A673 (cell line): ENCODE measurements at regions not wholly inside any gene's neighbourhood (a gene's known extent, or its start where the extent isn't known, plus 50 kb on each side); places are given as distances from the start of the nearest gene placed in this dataset.
A peak's percentile ranks its signal among the peaks of the same experiment; 100 is the strongest.

Experiments
- BruUV-seq: library from RNA; stranded (reverse); fragments of 400-500 nt; replicated peaks from 2 replicates; lab custom pipeline; 2021; lab: Mats Ljungman, UMichigan
- CTCF ChIA-PET: fragments of 300-600 bp; sonication (Branson Sonifier 250); formaldehyde crosslinking; loops from one replicate; lab custom pipeline; 2022; ENCODE audit warnings: antibody characterized with exemption; lab: Charles Lee
- POLR2A ChIA-PET: fragments of 300-600 bp; sonication (Branson Sonifier 250); formaldehyde crosslinking; loops from one replicate; lab custom pipeline; 2022; ENCODE audit warnings: antibody characterized with exemption; ENCODE audit not compliant: low non-redundant PET; lab: Charles Lee
- DNase-seq: peaks from one replicate; pipeline ENCODE4 v3.0.0-alpha.2; 2015; ENCODE audit warnings: low spot score
- H3K27ac ChIP-seq: fragments of 200-600 bp; sonication (generic); 2 replicates; pipeline ENCODE4 v1.5.1; 2016; ENCODE audit warnings: mixed run types, low read depth, mild to moderate bottlenecking, mixed read lengths, antibody characterized with exemption, low read length; ENCODE audit not compliant: poor library complexity, severe bottlenecking
- H3K27me3 ChIP-seq: fragments of 200-600 bp; sonication (generic); replicated peaks from 2 replicates; pipeline ENCODE4 v1.6.1; 2017; ENCODE audit warnings: mixed run types, low read depth, mild to moderate bottlenecking, mixed read lengths, antibody characterized with exemption, low read length; ENCODE audit not compliant: insufficient read depth, poor library complexity
- H3K36me3 ChIP-seq: fragments of 200-600 bp; sonication (generic); 2 replicates; pipeline ENCODE4 v1.6.1; 2016; ENCODE audit warnings: mixed run types, mild to moderate bottlenecking, mixed read lengths, antibody characterized with exemption, low read length; ENCODE audit not compliant: insufficient read depth, poor library complexity, severe bottlenecking
- H3K4me1 ChIP-seq: fragments of 200-600 bp; sonication (generic); 2 replicates; pipeline ENCODE4 v1.6.1; 2017; ENCODE audit warnings: mixed run types, mild to moderate bottlenecking, mixed read lengths, antibody characterized with exemption, low read length; ENCODE audit not compliant: insufficient read depth, poor library complexity, severe bottlenecking
- H3K4me3 ChIP-seq: fragments of 200-600 bp; sonication (generic); 2 replicates; pipeline ENCODE4 v1.5.1; 2016; ENCODE audit warnings: low read depth, mixed run types, mild to moderate bottlenecking, mixed read lengths, low read length; ENCODE audit not compliant: poor library complexity, severe bottlenecking
- H3K9me3 ChIP-seq: fragments of 200-600 bp; sonication (generic); 2 replicates; pipeline ENCODE4 v1.6.1; 2016; ENCODE audit warnings: mixed run types, low read depth, mild to moderate bottlenecking, mixed read lengths, antibody characterized with exemption, low read length; ENCODE audit not compliant: poor library complexity, severe bottlenecking
- CTCF ChIP-seq: fragments of 300-800, 200-600 bp; sonication (generic); conservative IDR thresholded peaks from 2 replicates; pipeline ENCODE4 v1.5.1; 2017; ENCODE audit warnings: low read depth, mild to moderate bottlenecking, antibody characterized with exemption, low read length, moderate library complexity, mixed read lengths
- EZH2 ChIP-seq: fragments of 200-600 bp; sonication (generic); IDR thresholded peaks from 2 replicates; pipeline ENCODE4 v1.6.1; 2017; ENCODE audit warnings: borderline replicate concordance, low read depth, mild to moderate bottlenecking, mixed read lengths, antibody characterized with exemption, low read length; ENCODE audit not compliant: poor library complexity, severe bottlenecking
- intact Hi-C: fragments of 100-400 bp; cut with micrococcal nuclease; formaldehyde crosslinking; loops from one replicate; pipeline ENCODE4 v1.10.0; 2022; ENCODE audit not compliant: unreplicated experiment

GRCh38 chr9:105900123-105900522 is 205.8 kb downstream of the TMEM38B start:
- POLR2A ChIA-PET, result no interaction called here
- Histone ChIP-seq H3K27ac (no peak overlapping the region), H3K4me3 (no peak overlapping the region), H3K36me3 (no peaks in the 10 kb centered on the region), H3K9me3 (no peaks in the 10 kb centered on the region), H3K27me3 (no peaks in the 10 kb centered on the region), H3K4me1 (no peaks in the 10 kb centered on the region)
- no TSS peak for BruUV-seq
- DNase-seq, result no peak
- TF ChIP-seq CTCF (no peak), EZH2 (no peak)
- CTCF ChIA-PET, result no interaction called here
- intact Hi-C loops, result loop anchor here (2.0 kb wide), 1 partner anchor 1273 kb away; no protein-coding TSS in a partner anchor

- no peaks in the 10 kb centered on the region for H3K27me3 ChIP-seq
- intact Hi-C loops, result loop anchor here (2.0 kb wide), 1 partner anchor 1271 kb away; no protein-coding TSS in a partner anchor
- peak; percentile 22 for DNase-seq
- no peak for TF ChIP-seq EZH2
- peak; percentile 51 for TF ChIP-seq CTCF
- H3K9me3 ChIP-seq, result no peaks in the 10 kb centered on the region
- no peaks in the 10 kb centered on the region for H3K36me3 ChIP-seq
- no TSS peak for BruUV-seq
- no peak overlapping the region for H3K4me3 ChIP-seq
- H3K4me1 ChIP-seq, result no peaks in the 10 kb centered on the region
- ChIA-PET POLR2A (no interaction called here), CTCF (no interaction called here)
- H3K27ac ChIP-seq, result no peak overlapping the region
Observed at GRCh38 chr9:105901514-105902109, 207.3 kb downstream of the TMEM38B start.

- BruUV-seq, result no TSS peak
- intact Hi-C loops, result no loop called here
- Histone ChIP-seq H3K36me3 (no peaks in the 10 kb centered on the region), H3K27me3 (no peaks in the 10 kb centered on the region), H3K9me3 (no peaks in the 10 kb centered on the region), H3K4me1 (no peaks in the 10 kb centered on the region), H3K27ac (no peak overlapping the region), H3K4me3 (no peak overlapping the region)
- DNase-seq, result no peak
- TF ChIP-seq EZH2, result no peak
- no peak for TF ChIP-seq CTCF
- CTCF ChIA-PET, result no interaction called here
- POLR2A ChIA-PET, result no interaction called here
Observed at GRCh38 chr9:105908069-105908468, 213.7 kb downstream of the TMEM38B start.
